Astrocyte of the spinal cord (primary cell): ENCODE measurements at regions not wholly inside any gene's neighbourhood (a gene's known extent, or its start where the extent isn't known, plus 50 kb on each side); places are given as distances from the start of the nearest gene placed in this dataset.

Experiments used
- DNase-seq: peaks from one replicate; pipeline ENCODE4 v3.0.0; 2011; ENCODE audit warnings: low read depth, low spot score
- H3K4me3 ChIP-seq: 2 replicates; pipeline ENCODE4 v1.5.1; 2011; ENCODE audit warnings: low read depth, mild to moderate bottlenecking, low read length, moderate library complexity
- in situ Hi-C: cut with HindIII; loops from 2 replicates; pipeline ENCODE4 v1.10.0; 2017; ENCODE audit warnings: low sequenced_read_pairs
- TF ChIP-seq, protein P1 (sequence below): IDR thresholded peaks from 2 replicates; pipeline ENCODE4 v1.5.1; 2012; ENCODE audit warnings: low read depth, mild to moderate bottlenecking, low read length, inconsistent platforms

- in situ Hi-C loops: no loop called here
- TF ChIP-seq, protein P1, sequence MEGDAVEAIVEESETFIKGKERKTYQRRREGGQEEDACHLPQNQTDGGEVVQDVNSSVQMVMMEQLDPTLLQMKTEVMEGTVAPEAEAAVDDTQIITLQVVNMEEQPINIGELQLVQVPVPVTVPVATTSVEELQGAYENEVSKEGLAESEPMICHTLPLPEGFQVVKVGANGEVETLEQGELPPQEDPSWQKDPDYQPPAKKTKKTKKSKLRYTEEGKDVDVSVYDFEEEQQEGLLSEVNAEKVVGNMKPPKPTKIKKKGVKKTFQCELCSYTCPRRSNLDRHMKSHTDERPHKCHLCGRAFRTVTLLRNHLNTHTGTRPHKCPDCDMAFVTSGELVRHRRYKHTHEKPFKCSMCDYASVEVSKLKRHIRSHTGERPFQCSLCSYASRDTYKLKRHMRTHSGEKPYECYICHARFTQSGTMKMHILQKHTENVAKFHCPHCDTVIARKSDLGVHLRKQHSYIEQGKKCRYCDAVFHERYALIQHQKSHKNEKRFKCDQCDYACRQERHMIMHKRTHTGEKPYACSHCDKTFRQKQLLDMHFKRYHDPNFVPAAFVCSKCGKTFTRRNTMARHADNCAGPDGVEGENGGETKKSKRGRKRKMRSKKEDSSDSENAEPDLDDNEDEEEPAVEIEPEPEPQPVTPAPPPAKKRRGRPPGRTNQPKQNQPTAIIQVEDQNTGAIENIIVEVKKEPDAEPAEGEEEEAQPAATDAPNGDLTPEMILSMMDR: no peak
- H3K4me3 ChIP-seq: no peak overlapping the region
- no peak for DNase-seq
These were observed 234.5 kb downstream of the NXPE2 start for GRCh38 chr11:114912826-114913225.

GRCh38 chr11:114914231-114915005 is 236.1 kb downstream of the NXPE2 start:
- no peak overlapping the region for H3K4me3 ChIP-seq
- DNase-seq: no peak
- in situ Hi-C loops: no loop called here
- TF ChIP-seq, protein P1: no peak

- H3K4me3 ChIP-seq: no peak overlapping the region
- in situ Hi-C loops: no loop called here
- TF ChIP-seq, protein P1: no peak
- no peak for DNase-seq
These were observed 237.8 kb downstream of the NXPE2 start for GRCh38 chr11:114915871-114916805.

DNA sequence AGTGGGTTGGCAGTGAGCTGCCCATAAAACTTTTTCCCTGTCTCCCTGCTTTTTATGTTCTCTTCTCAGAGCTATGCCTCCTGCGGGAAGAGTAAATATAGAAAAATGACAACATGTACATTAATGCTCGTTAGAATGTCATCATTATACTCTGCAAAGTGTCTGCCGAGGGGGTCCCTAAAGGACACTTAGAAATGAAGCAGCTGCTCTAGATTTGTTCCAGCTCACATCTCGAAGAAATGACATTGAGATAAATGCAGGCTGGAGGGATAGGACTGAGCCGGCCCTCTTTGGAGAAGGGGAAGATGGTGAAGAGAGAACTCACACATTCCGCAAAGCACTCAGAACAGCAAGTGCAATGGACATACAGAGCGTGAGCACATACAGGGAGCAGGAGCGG is 240.0 kb downstream of the NXPE2 start:
- in situ Hi-C loops: no loop called here
- DNase-seq: no peak
- TF ChIP-seq, protein P1: no peak
- no peak overlapping the region for H3K4me3 ChIP-seq

DNA sequence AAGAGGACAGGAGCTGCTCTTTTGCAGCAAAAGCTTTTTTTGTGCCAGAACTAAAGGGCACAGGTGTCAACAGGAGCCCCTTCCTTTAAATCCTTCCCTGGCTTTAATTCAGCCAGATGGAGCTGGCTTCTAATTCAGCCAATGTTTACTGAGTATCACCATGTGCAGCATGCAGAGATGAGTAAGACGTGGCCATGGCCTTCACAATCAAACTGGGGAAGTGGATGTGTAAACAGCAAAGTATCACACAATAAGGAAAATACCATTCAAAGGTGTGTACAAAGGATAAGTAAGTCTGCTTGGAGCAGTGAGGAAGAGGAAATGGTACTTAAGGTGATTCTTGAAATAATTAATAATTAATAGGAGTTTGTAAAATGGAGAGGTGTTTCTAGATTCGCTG is 243.4 kb downstream of the NXPE2 start:
- no peak overlapping the region for H3K4me3 ChIP-seq
- in situ Hi-C loops: no loop called here
- DNase-seq: no peak
- TF ChIP-seq, protein P1: no peak

DNA sequence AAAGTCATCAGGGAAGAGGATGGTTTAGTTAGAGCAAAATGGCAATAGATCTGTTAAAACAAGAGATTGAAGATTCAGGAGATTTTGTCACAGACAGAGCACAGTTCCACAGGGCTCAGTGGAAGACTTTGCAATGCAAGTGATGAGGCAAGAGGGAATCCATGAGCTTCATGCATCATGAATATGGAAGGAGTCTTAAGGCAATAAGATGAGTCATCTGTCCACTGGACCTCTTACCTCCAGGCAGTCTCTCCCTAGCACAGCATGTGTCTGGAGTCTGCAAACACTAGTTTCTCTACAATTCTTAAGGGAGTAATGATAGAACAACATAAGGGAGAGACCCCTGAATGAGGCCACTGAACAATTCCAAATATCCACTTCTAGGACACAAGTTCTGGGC is 245.7 kb downstream of the NXPE2 start:
- TF ChIP-seq, protein P1: no peak
- in situ Hi-C loops: no loop called here

More for the DNA sequence above, 245.7 kb downstream of the NXPE2 start:
- no peak for DNase-seq
- no peak overlapping the region for H3K4me3 ChIP-seq
